ENCODE measurements at regions not wholly inside any gene's neighbourhood (a gene's known extent, or its start where the extent isn't known, plus 50 kb on each side); places are given as distances from the start of the nearest gene placed in this dataset.

- Histone ChIP-seq H3K9me3 (ENCODE audit: control insufficient read depth, insufficient read depth, low read length) (no peaks in the 10 kb centered on the region), H3K27me3 (ENCODE audit: control insufficient read depth, insufficient read depth, low read length) (no peaks in the 10 kb centered on the region), H3K4me3 (ENCODE audit: low read depth, low read length) (no peak overlapping the region), H3K36me3 (ENCODE audit: control insufficient read depth, insufficient read depth, low read length) (no peaks in the 10 kb centered on the region), H3K9ac (ENCODE audit: low read depth, low read length) (no peak overlapping the region), H3K4me1 (ENCODE audit: control insufficient read depth, insufficient read depth, low read length) (peaks cover 13% of the 10 kb centered on the region)
Observed at GRCh38 chr14:58776516-58776915, 138.8 kb downstream of the DACT1 start.

GRCh38 chr14:58777541-58777979 is 139.8 kb downstream of the DACT1 start:
- Histone ChIP-seq H3K27me3 (ENCODE audit: control insufficient read depth, insufficient read depth, low read length) (no peaks in the 10 kb centered on the region), H3K9ac (ENCODE audit: low read depth, low read length) (no peak overlapping the region), H3K4me1 (ENCODE audit: control insufficient read depth, insufficient read depth, low read length) (peaks cover 10% of the 10 kb centered on the region), H3K4me3 (ENCODE audit: low read depth, low read length) (no peak overlapping the region), H3K9me3 (ENCODE audit: control insufficient read depth, insufficient read depth, low read length) (no peaks in the 10 kb centered on the region), H3K36me3 (ENCODE audit: control insufficient read depth, insufficient read depth, low read length) (no peaks in the 10 kb centered on the region)

- no peak overlapping the region for H3K4me3 ChIP-seq (ENCODE audit: low read depth, low read length)
- no peaks in the 10 kb centered on the region for H3K27me3 ChIP-seq (ENCODE audit: control insufficient read depth, insufficient read depth, low read length)
- peaks cover 5% of the 10 kb centered on the region for H3K4me1 ChIP-seq (ENCODE audit: control insufficient read depth, insufficient read depth, low read length)
- H3K36me3 ChIP-seq (ENCODE audit: control insufficient read depth, insufficient read depth, low read length) = no peaks in the 10 kb centered on the region
- H3K9me3 ChIP-seq (ENCODE audit: control insufficient read depth, insufficient read depth, low read length) = no peaks in the 10 kb centered on the region
- H3K9ac ChIP-seq (ENCODE audit: low read depth, low read length) = no peak overlapping the region
Observed at GRCh38 chr14:58778202-58778601, 140.4 kb downstream of the DACT1 start.

GRCh38 chr14:58779376-58779775 is 141.6 kb downstream of the DACT1 start:
- Histone ChIP-seq H3K4me1 (ENCODE audit: control insufficient read depth, insufficient read depth, low read length) (no peaks in the 10 kb centered on the region), H3K4me3 (ENCODE audit: low read depth, low read length) (no peak overlapping the region), H3K36me3 (ENCODE audit: control insufficient read depth, insufficient read depth, low read length) (no peaks in the 10 kb centered on the region), H3K27me3 (ENCODE audit: control insufficient read depth, insufficient read depth, low read length) (no peaks in the 10 kb centered on the region), H3K9me3 (ENCODE audit: control insufficient read depth, insufficient read depth, low read length) (no peaks in the 10 kb centered on the region), H3K9ac (ENCODE audit: low read depth, low read length) (no peak overlapping the region)

GRCh38 chr14:58780185-58780584 is 142.4 kb downstream of the DACT1 start:
- Histone ChIP-seq H3K9ac (ENCODE audit: low read depth, low read length) (no peak overlapping the region), H3K4me3 (ENCODE audit: low read depth, low read length) (no peak overlapping the region), H3K9me3 (ENCODE audit: control insufficient read depth, insufficient read depth, low read length) (no peaks in the 10 kb centered on the region), H3K4me1 (ENCODE audit: control insufficient read depth, insufficient read depth, low read length) (no peaks in the 10 kb centered on the region), H3K36me3 (ENCODE audit: control insufficient read depth, insufficient read depth, low read length) (no peaks in the 10 kb centered on the region), H3K27me3 (ENCODE audit: control insufficient read depth, insufficient read depth, low read length) (peaks cover 2% of the 10 kb centered on the region)

- Histone ChIP-seq H3K4me3 (ENCODE audit: low read depth, low read length) (no peak overlapping the region), H3K36me3 (ENCODE audit: control insufficient read depth, insufficient read depth, low read length) (no peaks in the 10 kb centered on the region), H3K9me3 (ENCODE audit: control insufficient read depth, insufficient read depth, low read length) (no peaks in the 10 kb centered on the region), H3K4me1 (ENCODE audit: control insufficient read depth, insufficient read depth, low read length) (no peaks in the 10 kb centered on the region), H3K9ac (ENCODE audit: low read depth, low read length) (no peak overlapping the region), H3K27me3 (ENCODE audit: control insufficient read depth, insufficient read depth, low read length) (peaks cover 2% of the 10 kb centered on the region)
Observed at GRCh38 chr14:58780605-58781004, 142.8 kb downstream of the DACT1 start.

- H3K9ac ChIP-seq (ENCODE audit: low read depth, low read length) = no peak overlapping the region
- no peaks in the 10 kb centered on the region for H3K4me1 ChIP-seq (ENCODE audit: control insufficient read depth, insufficient read depth, low read length)
- no peaks in the 10 kb centered on the region for H3K36me3 ChIP-seq (ENCODE audit: control insufficient read depth, insufficient read depth, low read length)
- no peak overlapping the region for H3K4me3 ChIP-seq (ENCODE audit: low read depth, low read length)
- no peaks in the 10 kb centered on the region for H3K9me3 ChIP-seq (ENCODE audit: control insufficient read depth, insufficient read depth, low read length)
- peaks cover 2% of the 10 kb centered on the region for H3K27me3 ChIP-seq (ENCODE audit: control insufficient read depth, insufficient read depth, low read length)
Observed at GRCh38 chr14:58782011-58782410, 144.2 kb downstream of the DACT1 start.

- Histone ChIP-seq H3K4me1 (ENCODE audit: control insufficient read depth, insufficient read depth, low read length) (peaks cover 7% of the 10 kb centered on the region), H3K36me3 (ENCODE audit: control insufficient read depth, insufficient read depth, low read length) (no peaks in the 10 kb centered on the region), H3K27me3 (ENCODE audit: control insufficient read depth, insufficient read depth, low read length) (peaks cover 12% of the 10 kb centered on the region), H3K9me3 (ENCODE audit: control insufficient read depth, insufficient read depth, low read length) (no peaks in the 10 kb centered on the region), H3K4me3 (ENCODE audit: low read depth, low read length) (no peak overlapping the region), H3K9ac (ENCODE audit: low read depth, low read length) (no peak overlapping the region)
Observed at GRCh38 chr14:58783792-58784511, 146.2 kb downstream of the DACT1 start.

- Histone ChIP-seq H3K9me3 (ENCODE audit: control insufficient read depth, insufficient read depth, low read length) (no peaks in the 10 kb centered on the region), H3K9ac (ENCODE audit: low read depth, low read length) (no peak overlapping the region), H3K36me3 (ENCODE audit: control insufficient read depth, insufficient read depth, low read length) (no peaks in the 10 kb centered on the region), H3K4me3 (ENCODE audit: low read depth, low read length) (no peak overlapping the region), H3K27me3 (ENCODE audit: control insufficient read depth, insufficient read depth, low read length) (peaks cover 12% of the 10 kb centered on the region), H3K4me1 (ENCODE audit: control insufficient read depth, insufficient read depth, low read length) (peaks cover 14% of the 10 kb centered on the region)
Observed at GRCh38 chr14:58784931-58785330, 147.2 kb downstream of the DACT1 start.

- H3K9me3 ChIP-seq (ENCODE audit: control insufficient read depth, insufficient read depth, low read length) = no peaks in the 10 kb centered on the region
- no peak overlapping the region for H3K9ac ChIP-seq (ENCODE audit: low read depth, low read length)
- H3K36me3 ChIP-seq (ENCODE audit: control insufficient read depth, insufficient read depth, low read length) = no peaks in the 10 kb centered on the region
- H3K27me3 ChIP-seq (ENCODE audit: control insufficient read depth, insufficient read depth, low read length) = peaks cover 12% of the 10 kb centered on the region
- peaks cover 14% of the 10 kb centered on the region for H3K4me1 ChIP-seq (ENCODE audit: control insufficient read depth, insufficient read depth, low read length)
- H3K4me3 ChIP-seq (ENCODE audit: low read depth, low read length) = no peak overlapping the region
Observed at GRCh38 chr14:58785701-58786100, 147.9 kb downstream of the DACT1 start.

- Histone ChIP-seq H3K9me3 (ENCODE audit: control insufficient read depth, insufficient read depth, low read length) (no peaks in the 10 kb centered on the region), H3K36me3 (ENCODE audit: control insufficient read depth, insufficient read depth, low read length) (no peaks in the 10 kb centered on the region), H3K4me3 (ENCODE audit: low read depth, low read length) (no peak overlapping the region), H3K27me3 (ENCODE audit: control insufficient read depth, insufficient read depth, low read length) (peaks cover 12% of the 10 kb centered on the region), H3K9ac (ENCODE audit: low read depth, low read length) (no peak overlapping the region), H3K4me1 (ENCODE audit: control insufficient read depth, insufficient read depth, low read length) (peaks cover 14% of the 10 kb centered on the region)
Observed at GRCh38 chr14:58787592-58787991, 149.8 kb downstream of the DACT1 start.

- no peak overlapping the region for H3K9ac ChIP-seq (ENCODE audit: low read depth, low read length)
- no peaks in the 10 kb centered on the region for H3K9me3 ChIP-seq (ENCODE audit: control insufficient read depth, insufficient read depth, low read length)
- peaks cover 12% of the 10 kb centered on the region for H3K27me3 ChIP-seq (ENCODE audit: control insufficient read depth, insufficient read depth, low read length)
- no peaks in the 10 kb centered on the region for H3K36me3 ChIP-seq (ENCODE audit: control insufficient read depth, insufficient read depth, low read length)
- no peak overlapping the region for H3K4me3 ChIP-seq (ENCODE audit: low read depth, low read length)
- H3K4me1 ChIP-seq (ENCODE audit: control insufficient read depth, insufficient read depth, low read length) = peaks cover 14% of the 10 kb centered on the region
Observed at GRCh38 chr14:58788655-58789503, 151.1 kb downstream of the DACT1 start.

All from iPS-15b (cell line).